Panc1 (cell line): ENCODE measurements at regions not wholly inside any gene's neighbourhood (a gene's known extent, or its start where the extent isn't known, plus 50 kb on each side); places are given as distances from the start of the nearest gene placed in this dataset.
"Not testable (repeated sequence)": the region's sequence is repeated elsewhere in the genome, so short reads cannot be mapped to it uniquely, and the experiment has no call there.

Source experiments
- ATAC-seq: fragments of 200-7000 bp; cut with Tn5 transposase; 2 replicates; pipeline ENCODE4 v1.9.1; 2020; ENCODE audit warnings: mild to moderate bottlenecking, moderate library complexity
- BruUV-seq: library from RNA; stranded (reverse); fragments of 400-500 nt; replicated peaks from 2 replicates; lab custom pipeline; 2021; lab: Mats Ljungman, UMichigan
- CTCF ChIA-PET: fragments of 300-600 bp; sonication (Branson Sonifier 250); formaldehyde crosslinking; loops from one replicate; lab custom pipeline; 2022; ENCODE audit warnings: antibody characterized with exemption; lab: Charles Lee
- POLR2A ChIA-PET: fragments of 300-600 bp; sonication (Branson Sonifier 250); formaldehyde crosslinking; loops from one replicate; lab custom pipeline; 2022; ENCODE audit warnings: antibody characterized with exemption; lab: Charles Lee
- DNase-seq: peaks from one replicate; pipeline ENCODE4 v3.0.0-alpha.2; 2010; ENCODE audit warnings: low read depth, low spot score
- H3K27ac ChIP-seq: 2 replicates; pipeline ENCODE4 v1.5.1; 2011; ENCODE audit warnings: mild to moderate bottlenecking, low read length, inconsistent platforms
- H3K27me3 ChIP-seq: fragments of 200-500 bp; sonication (Bioruptor generic); 2 replicates; pipeline ENCODE4 v1.6.0; 2014; ENCODE audit warnings: low read length, inconsistent platforms; ENCODE audit not compliant: control insufficient read depth, insufficient read depth
- H3K36me3 ChIP-seq: fragments of 200-500 bp; sonication (Bioruptor generic); 2 replicates; pipeline ENCODE4 v1.5.1; 2014; ENCODE audit warnings: inconsistent platforms, mild to moderate bottlenecking, low read length, moderate library complexity; ENCODE audit not compliant: control insufficient read depth, insufficient read depth
- H3K4me1 ChIP-seq: 2 replicates; pipeline ENCODE4 v1.5.1; 2011; ENCODE audit warnings: inconsistent platforms, mild to moderate bottlenecking, low read length, moderate library complexity; ENCODE audit not compliant: control insufficient read depth, insufficient read depth
- H3K4me3 ChIP-seq, 2 experiments: 2 replicates each; pipeline ENCODE4 v1.5.1; 2011 to 2012; ENCODE audit warnings: low read depth in 2 of 2, low read length in 2 of 2, mild to moderate bottlenecking in 2 of 2, inconsistent platforms in 1 of 2, moderate library complexity in 1 of 2
- H3K9me3 ChIP-seq: fragments of 200-500 bp; sonication (Bioruptor generic); 2 replicates; pipeline ENCODE4 v1.5.1; 2014; ENCODE audit warnings: low read depth, mild to moderate bottlenecking, inconsistent platforms, low read length, moderate library complexity; ENCODE audit not compliant: control insufficient read depth, insufficient read depth
- in situ Hi-C: cut with HindIII; loops from 2 replicates; pipeline ENCODE4 v1.10.0; 2016; ENCODE audit warnings: low sequenced_read_pairs, low pct_unique_long_range_greater_than_20kb
- intact Hi-C: fragments of 100-400 bp; cut with micrococcal nuclease; formaldehyde crosslinking; loops from one replicate; pipeline ENCODE4 v1.10.0; 2022; ENCODE audit not compliant: unreplicated experiment

DNA sequence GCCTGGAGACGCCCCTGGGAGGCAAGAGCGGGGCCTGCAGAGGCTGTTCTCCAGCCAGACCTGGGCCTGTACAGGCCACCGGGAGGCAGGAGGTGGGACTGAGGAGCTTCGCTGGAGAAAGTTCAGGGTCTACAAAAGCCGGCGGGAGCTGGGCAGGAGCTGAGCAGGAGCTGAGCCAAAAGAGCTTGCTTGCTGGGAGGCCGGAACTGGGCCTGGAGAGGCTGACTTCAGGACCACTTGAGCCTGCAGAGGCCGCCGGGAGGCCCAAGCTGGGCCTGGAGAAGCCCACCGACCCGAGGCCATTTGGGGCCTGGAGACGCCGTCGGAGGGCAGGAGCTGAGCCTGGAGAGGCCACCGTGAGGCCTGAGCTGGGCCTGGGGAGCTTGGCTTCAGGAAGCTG is 309.0 kb downstream of the ZNF479 start:
- CTCF ChIA-PET, H3K4me3 ChIP-seq, in situ Hi-C loops, ATAC-seq, H3K4me1 ChIP-seq, H3K27ac ChIP-seq, H3K36me3 ChIP-seq, H3K27me3 ChIP-seq, DNase-seq, BruUV-seq, H3K9me3 ChIP-seq, POLR2A ChIA-PET, intact Hi-C loops: not testable (repeated sequence)

DNA sequence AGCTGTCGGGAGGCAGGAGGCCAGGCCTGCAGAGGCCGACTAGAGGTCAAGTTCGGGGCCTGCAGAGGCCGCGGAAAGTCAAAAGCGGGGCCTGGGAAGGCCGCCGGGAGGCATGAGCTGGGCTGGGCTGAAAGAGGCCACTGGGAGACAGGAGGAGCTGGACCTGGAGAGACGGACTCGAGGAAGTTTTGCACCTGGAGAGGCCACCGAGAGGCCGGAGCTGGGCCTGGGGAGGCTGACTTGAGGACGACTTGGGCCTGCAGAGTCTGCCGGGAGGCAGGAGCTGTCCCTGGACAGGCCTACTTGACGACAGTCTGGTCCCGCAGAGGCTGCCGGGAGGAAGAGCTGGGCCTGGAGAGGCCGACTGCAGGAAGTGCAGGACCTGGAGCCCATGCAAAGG is 310.1 kb downstream of the ZNF479 start:
- POLR2A ChIA-PET, H3K36me3 ChIP-seq, intact Hi-C loops, CTCF ChIA-PET, DNase-seq, in situ Hi-C loops, H3K4me3 ChIP-seq, H3K27me3 ChIP-seq, BruUV-seq, H3K4me1 ChIP-seq, ATAC-seq, H3K27ac ChIP-seq, H3K9me3 ChIP-seq: not testable (repeated sequence)

- in situ Hi-C loops, BruUV-seq, H3K4me1 ChIP-seq, CTCF ChIA-PET, H3K4me3 ChIP-seq, POLR2A ChIA-PET, ATAC-seq, H3K9me3 ChIP-seq, H3K27ac ChIP-seq, DNase-seq, intact Hi-C loops, H3K27me3 ChIP-seq, H3K36me3 ChIP-seq: not testable (repeated sequence)
These were observed 310.7 kb downstream of the ZNF479 start for GRCh38 chr7:56821561-56821960.

- intact Hi-C loops, H3K27me3 ChIP-seq, BruUV-seq, DNase-seq, in situ Hi-C loops, H3K36me3 ChIP-seq, H3K4me1 ChIP-seq, CTCF ChIA-PET, POLR2A ChIA-PET, H3K9me3 ChIP-seq, ATAC-seq, H3K27ac ChIP-seq, H3K4me3 ChIP-seq: not testable (repeated sequence)
These were observed 314.0 kb downstream of the ZNF479 start for GRCh38 chr7:56818261-56818660.

- POLR2A ChIA-PET, H3K27me3 ChIP-seq, CTCF ChIA-PET, ATAC-seq, H3K9me3 ChIP-seq, in situ Hi-C loops, H3K4me3 ChIP-seq, DNase-seq, H3K27ac ChIP-seq, BruUV-seq, H3K36me3 ChIP-seq, intact Hi-C loops, H3K4me1 ChIP-seq: not testable (repeated sequence)
These were observed 317.3 kb downstream of the ZNF479 start for GRCh38 chr7:56814911-56815310.

DNA sequence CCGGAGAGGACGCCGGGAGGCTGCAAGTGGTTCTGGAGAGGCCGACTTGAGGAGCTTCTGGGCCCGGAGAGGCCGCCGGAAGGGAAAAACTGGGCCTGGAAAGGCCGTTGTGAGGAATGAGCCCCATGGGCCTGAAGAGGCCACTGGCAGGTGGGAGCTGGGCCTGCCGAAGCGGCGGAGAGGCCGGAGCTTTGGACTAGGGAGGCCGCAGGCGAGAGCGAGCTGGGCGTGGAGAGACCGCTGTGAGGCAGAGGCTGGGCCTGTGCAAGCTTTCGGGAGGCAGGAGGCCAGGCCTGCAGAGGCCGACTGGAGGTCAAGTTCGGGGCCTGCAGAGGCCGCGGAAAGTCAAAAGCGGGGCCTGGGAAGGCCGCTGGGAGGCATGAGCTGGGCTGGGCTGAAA is 317.8 kb downstream of the ZNF479 start:
- H3K4me1 ChIP-seq, BruUV-seq, CTCF ChIA-PET, H3K36me3 ChIP-seq, POLR2A ChIA-PET, DNase-seq, H3K4me3 ChIP-seq, ATAC-seq, H3K27me3 ChIP-seq, in situ Hi-C loops, intact Hi-C loops, H3K27ac ChIP-seq, H3K9me3 ChIP-seq: not testable (repeated sequence)

DNA sequence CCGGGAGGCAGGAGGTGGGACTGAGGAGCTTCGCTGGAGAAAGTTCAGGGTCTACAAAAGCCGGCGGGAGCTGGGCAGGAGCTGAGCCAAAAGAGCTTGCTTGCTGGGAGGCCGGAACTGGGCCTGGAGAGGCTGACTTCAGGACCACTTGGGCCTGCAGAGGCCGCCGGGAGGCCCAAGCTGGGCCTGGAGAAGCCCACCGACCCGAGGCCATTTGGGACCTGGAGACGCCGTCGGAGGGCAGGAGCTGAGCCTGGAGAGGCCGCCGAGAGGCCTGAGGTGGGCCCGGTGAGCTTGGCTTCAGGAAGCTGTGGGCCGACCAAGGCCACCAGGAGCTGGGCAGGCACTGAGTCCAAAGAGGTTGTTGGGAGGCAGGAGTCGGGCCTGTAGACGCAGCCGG is 318.3 kb downstream of the ZNF479 start:
- POLR2A ChIA-PET, BruUV-seq, ATAC-seq, intact Hi-C loops, DNase-seq, H3K36me3 ChIP-seq, H3K4me3 ChIP-seq, H3K27me3 ChIP-seq, H3K27ac ChIP-seq, H3K4me1 ChIP-seq, H3K9me3 ChIP-seq, in situ Hi-C loops, CTCF ChIA-PET: not testable (repeated sequence)
